ENCODE measurements at regions not wholly inside any gene's neighbourhood (a gene's known extent, or its start where the extent isn't known, plus 50 kb on each side); places are given as distances from the start of the nearest gene placed in this dataset.

DNA sequence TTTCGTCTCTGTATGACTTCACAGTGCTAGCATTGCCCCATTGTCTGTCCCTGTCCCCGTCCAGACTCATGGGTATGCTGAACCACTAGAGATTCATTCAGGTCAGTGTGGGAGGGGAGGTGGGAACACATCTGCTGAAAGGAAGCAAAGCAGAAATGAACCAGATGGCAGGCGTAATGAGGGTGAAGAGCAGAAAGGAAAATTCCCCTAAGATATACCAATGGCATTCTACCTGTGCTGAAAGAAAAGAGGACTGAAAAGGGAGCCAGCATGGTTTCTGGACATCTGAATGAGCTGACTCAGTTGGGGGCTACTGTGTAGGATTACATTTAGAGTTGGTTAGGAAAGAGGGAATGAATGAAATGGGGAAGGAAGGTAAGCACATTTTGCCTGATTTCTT, 678.7 kb downstream of the MAT2B start:
- TF ChIP-seq, protein P1, sequence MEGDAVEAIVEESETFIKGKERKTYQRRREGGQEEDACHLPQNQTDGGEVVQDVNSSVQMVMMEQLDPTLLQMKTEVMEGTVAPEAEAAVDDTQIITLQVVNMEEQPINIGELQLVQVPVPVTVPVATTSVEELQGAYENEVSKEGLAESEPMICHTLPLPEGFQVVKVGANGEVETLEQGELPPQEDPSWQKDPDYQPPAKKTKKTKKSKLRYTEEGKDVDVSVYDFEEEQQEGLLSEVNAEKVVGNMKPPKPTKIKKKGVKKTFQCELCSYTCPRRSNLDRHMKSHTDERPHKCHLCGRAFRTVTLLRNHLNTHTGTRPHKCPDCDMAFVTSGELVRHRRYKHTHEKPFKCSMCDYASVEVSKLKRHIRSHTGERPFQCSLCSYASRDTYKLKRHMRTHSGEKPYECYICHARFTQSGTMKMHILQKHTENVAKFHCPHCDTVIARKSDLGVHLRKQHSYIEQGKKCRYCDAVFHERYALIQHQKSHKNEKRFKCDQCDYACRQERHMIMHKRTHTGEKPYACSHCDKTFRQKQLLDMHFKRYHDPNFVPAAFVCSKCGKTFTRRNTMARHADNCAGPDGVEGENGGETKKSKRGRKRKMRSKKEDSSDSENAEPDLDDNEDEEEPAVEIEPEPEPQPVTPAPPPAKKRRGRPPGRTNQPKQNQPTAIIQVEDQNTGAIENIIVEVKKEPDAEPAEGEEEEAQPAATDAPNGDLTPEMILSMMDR (IDR thresholded peaks at IDR 0.05; ENCODE audit: insufficient read depth, low read length, poor library complexity, severe bottlenecking): no peak
- TF ChIP-seq EZH2phosphoT487 (conservative IDR thresholded peaks at IDR 0.05; ENCODE audit: low read length): no peak

Data from SU-DHL-6 (cell line).